HG02870 (cell line): ENCODE measurements at regions not wholly inside any gene's neighbourhood (a gene's known extent, or its start where the extent isn't known, plus 50 kb on each side); places are given as distances from the start of the nearest gene placed in this dataset.

Source experiments
- ATAC-seq: cut with Tn5 transposase; IDR thresholded peaks from one replicate; pipeline ENCODE4 v1.9.1; 2021; ENCODE audit warnings: mild to moderate bottlenecking, moderate library complexity; ENCODE audit not compliant: unreplicated experiment

DNA sequence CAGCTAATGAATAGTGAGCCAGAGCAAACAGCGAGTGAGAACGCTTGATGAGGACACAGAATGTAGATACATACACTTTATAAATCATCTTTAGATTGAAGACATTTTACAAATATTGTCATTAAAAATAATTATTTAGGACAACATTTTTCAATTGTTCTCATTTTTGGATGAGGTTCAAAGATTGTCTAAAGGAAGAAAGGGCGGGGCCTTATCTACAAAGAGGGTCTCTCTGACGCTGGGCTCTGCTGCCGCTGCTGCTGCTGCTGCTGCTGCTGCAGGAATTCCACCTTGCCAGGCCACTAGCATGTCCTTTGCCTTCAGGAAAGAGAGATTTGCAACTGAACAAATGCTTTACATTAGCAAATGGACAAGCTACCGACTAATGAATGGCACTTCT, 220.7 kb upstream of the TMEM161B start:
- no peak for ATAC-seq

DNA sequence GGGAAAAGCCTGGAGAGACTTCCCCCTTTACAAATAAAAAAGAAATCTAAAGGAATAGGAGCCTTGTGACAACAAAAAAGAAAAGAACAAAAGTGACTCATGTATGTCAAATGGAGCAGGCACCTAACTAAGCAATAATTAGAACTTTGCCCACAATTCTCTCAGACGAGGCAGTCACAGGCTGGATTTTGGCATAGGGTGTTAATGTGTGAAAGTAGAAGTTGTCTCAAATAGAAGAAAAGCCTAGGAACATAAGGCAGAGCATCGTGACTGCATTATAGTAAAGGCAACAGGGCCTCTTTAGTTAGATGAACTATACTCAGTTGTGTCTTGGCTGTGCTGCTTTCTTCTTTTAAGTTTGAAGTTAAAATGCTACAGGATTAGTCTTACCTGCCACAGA, 219.9 kb upstream of the TMEM161B start:
- ATAC-seq: no peak

DNA sequence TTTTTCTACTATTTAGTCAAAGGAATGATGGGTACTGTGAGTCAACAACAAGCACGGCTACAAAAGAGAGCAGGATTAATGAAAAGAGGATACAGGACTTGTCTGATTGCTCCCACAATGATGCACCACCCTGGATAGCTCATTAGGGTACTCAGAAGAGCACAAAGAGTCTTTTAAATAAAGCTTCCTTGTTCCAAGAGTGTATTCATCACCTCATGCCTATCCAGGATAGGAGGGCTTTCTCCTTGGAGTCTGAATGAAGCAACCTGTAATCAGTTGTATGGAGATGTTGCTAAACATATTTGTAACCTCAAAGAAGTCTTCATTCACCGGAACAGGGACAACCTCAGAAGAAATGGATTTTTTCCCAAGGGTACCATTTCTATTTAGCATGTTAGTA, 219.5 kb upstream of the TMEM161B start:
- ATAC-seq: no peak

DNA sequence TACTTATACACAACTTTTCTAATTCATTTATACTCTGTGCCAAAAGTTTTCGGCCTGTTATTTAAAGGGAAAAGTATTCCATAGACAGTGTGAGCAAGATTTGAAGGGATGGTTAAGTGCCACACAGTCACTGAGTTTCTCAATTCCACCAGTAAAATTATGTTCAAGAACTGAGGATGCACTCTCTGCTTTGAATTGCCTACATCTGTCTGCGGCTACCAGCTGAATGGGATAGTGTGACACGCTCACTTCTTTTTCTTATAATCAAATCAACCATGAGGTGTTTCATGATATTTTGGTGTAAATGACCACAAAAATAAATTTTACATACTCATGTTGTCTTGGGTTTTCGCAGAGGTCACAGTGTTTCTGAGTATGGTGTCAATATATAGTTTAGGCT, 218.4 kb upstream of the TMEM161B start:
- no peak for ATAC-seq

GRCh38 chr5:88486431-88486830, 217.8 kb upstream of the TMEM161B start:
- no peak for ATAC-seq

DNA sequence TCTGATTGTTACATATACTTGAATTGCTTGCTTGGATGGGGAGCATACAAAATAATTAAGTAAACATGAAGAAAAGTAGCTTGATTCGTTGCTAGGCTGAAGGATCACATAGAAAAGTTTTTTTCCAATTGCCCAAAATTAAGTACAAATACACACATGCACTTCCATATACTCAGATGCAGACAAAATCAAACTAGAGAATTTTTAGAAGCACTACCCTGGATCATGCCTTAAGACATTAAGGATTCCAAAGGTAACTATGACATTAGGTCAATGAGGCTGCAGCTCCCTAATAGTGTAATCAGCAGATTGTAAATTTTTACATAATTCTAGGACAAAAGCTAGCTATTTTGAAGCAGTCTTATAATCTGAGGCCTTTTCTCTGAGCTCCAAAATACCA, 216.9 kb upstream of the TMEM161B start:
- no peak for ATAC-seq

- no peak for ATAC-seq
Observed at GRCh38 chr5:88483964-88484672, 215.5 kb upstream of the TMEM161B start.

DNA sequence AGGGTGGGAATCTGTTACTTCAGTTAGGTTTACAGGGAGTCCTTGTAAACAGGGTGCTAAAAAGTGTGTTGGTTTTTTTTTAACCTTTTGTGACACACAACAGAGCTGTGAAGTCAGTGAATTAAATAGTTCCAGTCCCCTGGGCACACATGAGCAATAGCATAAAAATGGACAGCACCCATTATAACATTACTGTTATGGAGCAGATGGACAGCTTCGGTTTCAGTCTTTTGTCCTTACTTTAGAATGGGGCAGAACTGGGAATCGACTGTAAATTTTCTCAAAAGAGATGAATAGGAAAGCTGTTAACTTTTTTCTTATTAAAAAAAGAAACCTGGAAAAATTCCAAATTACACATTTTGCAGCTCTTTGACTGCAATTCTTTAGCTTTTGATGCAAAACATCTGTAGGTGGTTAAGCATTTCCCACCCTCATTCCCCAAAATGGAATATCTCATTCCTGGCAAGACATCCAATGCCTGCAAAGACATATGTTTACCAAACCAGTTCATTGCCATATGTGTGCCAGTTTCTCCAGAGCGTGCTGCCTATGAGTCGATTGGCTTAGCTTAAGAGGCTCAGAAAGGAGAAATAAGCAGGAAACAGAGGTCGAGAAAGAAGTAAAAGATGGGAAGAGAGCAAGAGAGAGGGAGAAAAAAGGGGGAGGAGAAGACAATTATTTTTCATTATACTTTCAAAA, 212.3 kb upstream of the TMEM161B start:
- no peak for ATAC-seq

DNA sequence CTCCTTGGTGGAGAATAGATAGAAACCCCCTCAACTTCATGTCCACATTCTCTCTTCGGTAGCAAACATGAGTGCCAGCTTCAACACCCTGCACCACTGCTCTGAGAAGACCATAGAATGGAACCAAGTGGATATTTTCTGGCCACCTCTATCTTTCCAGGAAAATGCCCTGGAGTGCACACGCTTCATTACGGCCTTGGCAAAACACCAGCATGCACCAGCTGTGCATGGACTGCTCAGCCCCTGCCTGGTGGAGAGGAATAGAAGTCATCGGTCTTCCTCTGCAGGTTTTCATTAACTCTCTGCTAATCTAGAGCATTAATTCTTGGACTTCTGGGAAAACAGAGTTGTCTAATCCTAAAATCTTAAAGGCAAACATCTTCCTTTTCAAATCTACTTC, 211.6 kb upstream of the TMEM161B start:
- ATAC-seq: no peak

- no peak for ATAC-seq
Observed at GRCh38 chr5:88474574-88474973, 205.9 kb upstream of the TMEM161B start.

DNA sequence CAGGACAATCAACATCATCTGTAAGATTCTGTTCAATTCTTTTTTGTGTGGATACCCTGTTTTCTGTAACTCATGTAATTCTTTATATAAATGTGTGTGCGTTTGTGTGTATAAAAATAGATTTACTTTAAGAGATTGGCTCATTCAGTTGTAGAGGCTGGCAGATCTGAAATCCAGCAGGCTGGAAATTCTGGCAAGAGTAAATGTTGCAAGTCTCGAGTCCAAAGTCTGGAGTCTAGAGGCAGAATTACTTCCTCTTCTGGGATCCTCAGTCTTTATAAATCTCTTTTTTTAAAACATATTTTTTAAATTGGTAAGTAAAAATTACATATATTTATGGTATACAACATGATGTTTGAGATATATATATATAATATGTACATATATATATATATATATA, 202.1 kb upstream of the TMEM161B start:
- no peak for ATAC-seq

DNA sequence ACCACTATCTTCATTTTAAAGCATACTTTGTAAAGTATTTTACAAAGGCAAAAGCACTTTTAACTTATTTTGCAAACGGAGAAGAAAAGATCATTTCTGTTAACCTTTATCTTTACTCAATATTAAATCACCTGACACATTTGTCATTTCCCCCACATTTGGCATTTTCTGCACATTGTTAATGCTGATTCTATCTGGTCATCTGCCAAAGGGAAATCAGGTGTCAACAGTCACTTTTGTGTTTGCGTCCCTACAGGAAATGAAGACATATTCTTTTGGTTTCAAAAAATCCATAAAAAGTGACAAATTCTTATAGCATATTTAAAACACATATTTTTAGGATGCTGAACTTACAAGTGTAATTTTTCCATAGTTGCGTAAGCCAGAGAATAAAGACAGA, 191.3 kb upstream of the TMEM161B start:
- no peak for ATAC-seq

- ATAC-seq: no peak
Observed at GRCh38 chr5:88452820-88453219, 184.2 kb upstream of the TMEM161B start.

- ATAC-seq: no peak
Observed at GRCh38 chr5:88450239-88450638, 181.6 kb upstream of the TMEM161B start.

GRCh38 chr5:88438006-88438405, 169.4 kb upstream of the TMEM161B start:
- no peak for ATAC-seq

GRCh38 chr5:88436290-88436689, 167.6 kb upstream of the TMEM161B start:
- no peak for ATAC-seq

GRCh38 chr5:88428633-88429032, 160.0 kb upstream of the TMEM161B start:
- ATAC-seq: no peak

DNA sequence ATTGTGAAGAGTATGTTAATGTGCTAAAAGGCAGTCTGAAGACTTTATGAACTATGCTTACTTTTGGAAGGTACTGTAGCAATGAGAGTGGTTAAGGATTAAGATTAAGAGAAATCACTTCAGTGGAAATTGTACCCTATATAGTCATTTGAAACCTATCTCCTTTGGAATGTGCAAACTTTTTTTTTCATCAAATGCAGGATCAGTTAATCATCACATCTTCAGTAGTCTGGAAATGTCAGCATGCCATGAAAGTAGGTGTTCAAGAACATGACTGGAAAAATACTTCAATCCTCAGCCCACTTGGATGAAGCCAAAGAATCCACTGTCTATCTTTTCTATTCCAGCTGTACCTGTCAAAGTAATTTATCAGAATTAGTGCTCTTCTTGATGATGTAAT, 157.8 kb upstream of the TMEM161B start:
- ATAC-seq: no peak

DNA sequence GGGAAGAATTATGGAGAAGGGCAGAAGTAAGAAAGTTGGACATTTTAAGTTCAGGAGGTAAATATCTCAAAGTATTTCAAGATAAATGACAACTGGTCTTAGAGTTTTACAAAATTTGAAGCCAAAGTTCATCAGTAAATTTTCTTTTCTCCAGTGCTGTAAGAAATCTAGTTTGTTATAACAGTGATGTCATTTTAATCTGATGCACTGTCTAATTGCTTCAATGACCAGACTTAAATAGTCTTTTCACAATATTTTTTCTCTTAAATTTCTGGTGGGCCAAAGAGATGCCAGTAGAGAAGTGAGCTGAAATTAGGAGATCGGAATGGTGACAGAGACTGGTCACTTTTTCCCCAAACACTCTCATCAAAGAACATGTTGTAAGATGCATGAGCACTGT, 156.5 kb upstream of the TMEM161B start:
- ATAC-seq: no peak

DNA sequence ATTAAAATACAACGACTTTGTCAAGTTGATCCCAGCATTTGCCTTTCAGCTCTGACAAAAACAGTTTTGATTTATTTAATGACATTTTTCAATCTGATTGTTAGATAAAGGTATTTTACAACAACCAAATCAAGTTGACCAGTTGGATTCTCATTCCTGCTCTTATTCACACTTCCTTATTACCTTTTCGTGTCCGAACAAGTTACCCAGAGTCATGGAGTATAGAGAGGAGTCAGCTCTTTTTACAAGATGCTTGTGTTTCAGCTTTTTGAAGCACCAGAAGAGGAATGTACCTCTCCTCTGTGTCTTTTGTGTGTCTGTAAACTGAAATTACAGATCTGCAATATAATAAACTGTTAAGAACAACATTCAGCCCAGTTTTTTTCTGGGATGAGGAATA, 151.3 kb upstream of the TMEM161B start:
- ATAC-seq: no peak

DNA sequence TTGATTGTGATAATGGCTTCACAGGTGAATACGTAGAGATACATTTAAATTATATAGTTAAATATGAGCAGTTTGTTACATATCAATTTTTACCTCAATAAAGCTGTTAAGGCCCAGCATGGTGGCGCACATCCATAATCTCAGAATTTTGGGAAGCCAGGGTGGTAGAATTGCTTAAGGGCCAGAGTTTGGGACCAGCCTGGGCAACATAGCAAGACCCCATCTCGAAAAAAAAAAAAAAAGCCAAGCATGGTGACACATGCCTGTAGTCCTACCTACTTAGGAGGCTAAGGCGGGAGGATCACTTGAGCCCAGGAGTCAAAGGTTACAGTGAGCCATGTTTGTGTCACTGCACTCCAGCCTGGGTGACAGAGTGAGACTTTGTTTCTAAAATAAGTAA, 138.7 kb upstream of the TMEM161B start:
- ATAC-seq: no peak

DNA sequence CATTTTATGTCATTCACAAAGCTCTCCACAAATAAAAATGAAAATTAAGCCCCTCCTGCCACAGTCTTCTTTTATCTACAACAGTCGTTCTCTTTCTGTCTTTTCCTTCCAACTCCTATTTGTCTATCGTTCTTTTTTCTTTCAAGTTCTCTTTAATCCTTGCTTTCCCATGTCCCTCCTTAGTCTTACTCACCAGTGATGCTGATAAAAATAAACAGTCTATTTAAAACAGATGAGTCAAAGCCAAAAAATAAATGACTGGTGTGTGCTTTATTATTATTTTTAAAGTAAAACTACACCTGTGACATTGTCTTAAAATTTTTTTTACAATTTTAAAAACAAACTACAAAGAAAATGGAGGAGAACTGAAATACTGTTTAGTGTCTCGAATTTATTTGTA, 137.1 kb upstream of the TMEM161B start:
- ATAC-seq: no peak

GRCh38 chr5:88404405-88404804, 135.8 kb upstream of the TMEM161B start:
- no peak for ATAC-seq
